NCI-H2227 (cell line): ENCODE measurements at regions not wholly inside any gene's neighbourhood (a gene's known extent, or its start where the extent isn't known, plus 50 kb on each side); places are given as distances from the start of the nearest gene placed in this dataset.

Experiments used
- DNase-seq: peaks from one replicate; lab custom pipeline; 2025; ENCODE audit not compliant: unreplicated experiment; lab: John Stamatoyannopoulos, UW

DNA sequence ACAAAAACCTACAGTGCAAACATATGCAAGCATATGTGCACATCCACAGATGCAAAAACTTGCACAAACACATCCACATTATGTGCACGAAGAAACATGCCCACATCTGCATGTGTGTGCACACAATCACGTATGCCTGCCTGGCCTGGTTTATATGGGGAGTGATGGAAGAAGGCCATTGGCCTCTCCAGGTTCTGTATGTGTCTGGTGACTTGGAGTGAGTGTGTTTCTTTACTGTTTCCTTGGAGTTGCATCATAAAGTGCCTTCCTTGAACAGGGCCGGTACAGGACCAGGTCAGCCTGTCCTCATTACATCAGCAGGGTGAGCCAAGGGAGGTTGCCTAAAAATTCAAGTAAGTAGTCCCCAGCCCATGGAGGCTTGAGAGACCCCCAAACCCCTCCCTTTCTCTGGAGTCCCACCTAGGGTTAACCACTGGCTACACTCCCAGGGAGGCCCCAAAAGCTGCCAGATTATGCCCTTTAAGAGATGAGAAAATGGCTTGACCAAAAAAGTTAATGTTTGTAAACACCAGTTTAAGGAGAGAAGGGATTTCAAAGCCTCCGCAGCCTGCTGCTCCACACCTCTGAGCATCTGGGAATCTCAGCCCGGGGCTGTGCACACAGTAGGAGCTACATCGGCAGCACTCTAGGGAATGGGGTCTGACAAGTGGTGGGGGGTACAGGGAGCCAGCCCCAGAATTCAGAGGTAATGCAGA is 140.8 kb downstream of the VEGFA start:
- DNase-seq: no peak

DNA sequence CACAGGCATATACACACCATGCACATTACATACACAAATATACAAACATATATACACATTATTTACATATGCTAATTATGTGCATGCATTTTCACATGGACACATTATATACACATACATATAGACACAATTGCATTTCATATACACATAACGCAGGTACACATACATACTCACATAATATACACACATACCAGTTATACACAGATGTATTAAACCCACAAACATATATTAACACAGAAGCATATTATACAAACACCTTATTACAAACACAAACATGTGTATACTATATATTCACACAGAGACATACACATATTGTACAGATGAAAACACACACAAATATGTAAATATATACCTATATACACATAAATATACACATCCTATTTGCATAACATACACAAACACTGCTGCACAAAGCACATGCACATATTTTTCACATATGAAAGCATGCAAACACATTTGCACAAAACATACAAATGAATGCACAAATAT is 140.2 kb downstream of the VEGFA start:
- DNase-seq: no peak

DNA sequence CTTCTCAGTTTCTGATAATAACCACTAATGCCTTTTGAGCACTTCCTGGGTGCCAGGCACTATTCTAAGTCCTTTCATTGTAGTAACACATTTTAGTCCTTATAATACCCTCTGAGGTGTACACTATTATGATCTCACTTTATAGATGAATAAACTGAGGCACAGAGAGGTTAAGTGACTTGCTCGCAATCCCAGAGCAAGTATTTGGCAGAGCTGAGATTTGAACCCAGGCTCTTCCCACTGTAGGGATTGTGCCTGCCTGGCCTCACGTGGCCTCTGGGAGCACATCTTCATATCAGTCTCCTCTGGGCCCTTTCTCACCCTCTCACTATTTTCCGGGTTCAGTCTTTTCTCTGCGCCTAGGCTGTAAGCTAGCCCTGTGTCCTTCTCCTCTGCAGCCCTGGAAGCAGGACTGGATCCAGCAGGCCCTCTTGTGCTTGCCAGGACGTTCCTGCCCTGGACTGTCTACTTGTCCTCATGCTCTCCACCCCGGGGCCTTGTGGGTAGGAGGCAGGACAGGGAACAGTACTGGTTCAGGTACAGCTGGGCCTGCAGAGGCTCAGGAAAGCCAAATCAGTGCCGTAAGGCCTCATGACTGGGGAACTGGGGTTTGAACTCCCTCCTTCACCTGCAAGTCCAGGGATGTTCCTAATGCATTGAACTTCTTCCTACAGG is 139.6 kb downstream of the VEGFA start:
- DNase-seq: no peak

DNA sequence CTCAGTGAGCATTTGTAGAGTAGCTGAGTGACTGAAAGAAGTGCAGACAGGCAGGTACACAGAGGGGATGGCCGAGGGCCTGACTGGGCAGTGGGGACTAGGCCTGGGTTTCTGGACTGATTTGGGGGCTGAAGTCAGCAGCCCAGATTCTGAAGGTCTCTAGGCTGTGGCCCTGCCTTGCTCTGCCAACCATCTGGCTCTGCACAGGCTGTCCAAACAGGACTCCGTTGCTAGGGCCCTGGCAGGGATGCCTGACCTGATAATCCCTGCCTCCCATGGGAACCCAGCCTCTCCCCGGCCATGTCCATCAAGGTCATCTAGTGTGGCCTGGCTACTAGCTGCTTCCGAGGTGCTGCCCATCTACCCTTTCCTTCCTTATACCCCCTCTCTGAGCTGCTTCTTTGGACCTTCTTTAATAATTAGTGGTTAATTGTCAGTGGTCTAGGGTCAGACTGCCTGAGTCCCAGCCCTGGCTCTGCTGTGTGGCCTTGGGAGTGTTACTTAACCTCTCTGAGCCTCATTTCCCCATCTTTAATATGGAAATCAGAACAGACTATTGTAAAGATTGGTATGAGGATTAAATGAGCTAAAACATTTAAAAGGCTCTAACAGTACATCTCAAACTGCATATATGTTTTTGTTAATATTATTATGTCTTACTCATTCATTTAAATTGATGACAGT is 137.9 kb downstream of the VEGFA start:
- DNase-seq: no peak

DNA sequence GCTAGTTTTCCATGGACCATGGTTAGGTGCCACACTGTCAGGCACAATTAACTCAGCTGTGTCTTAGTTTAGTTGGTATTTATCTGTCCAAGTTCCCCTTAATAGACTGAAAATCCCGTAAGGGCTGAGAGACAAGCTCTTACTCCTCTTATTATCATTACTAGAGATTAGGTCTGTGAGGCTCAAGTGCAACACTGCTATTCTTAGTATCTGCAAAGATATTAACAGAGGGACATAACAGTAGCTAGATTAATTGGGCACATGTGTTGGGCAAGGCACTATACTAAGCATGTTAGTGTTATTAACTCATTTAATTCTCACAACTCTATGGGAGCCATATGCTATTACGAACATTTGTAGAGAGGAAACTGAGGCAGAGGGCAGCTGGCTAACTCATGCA is 137.3 kb downstream of the VEGFA start:
- DNase-seq: no peak

DNA sequence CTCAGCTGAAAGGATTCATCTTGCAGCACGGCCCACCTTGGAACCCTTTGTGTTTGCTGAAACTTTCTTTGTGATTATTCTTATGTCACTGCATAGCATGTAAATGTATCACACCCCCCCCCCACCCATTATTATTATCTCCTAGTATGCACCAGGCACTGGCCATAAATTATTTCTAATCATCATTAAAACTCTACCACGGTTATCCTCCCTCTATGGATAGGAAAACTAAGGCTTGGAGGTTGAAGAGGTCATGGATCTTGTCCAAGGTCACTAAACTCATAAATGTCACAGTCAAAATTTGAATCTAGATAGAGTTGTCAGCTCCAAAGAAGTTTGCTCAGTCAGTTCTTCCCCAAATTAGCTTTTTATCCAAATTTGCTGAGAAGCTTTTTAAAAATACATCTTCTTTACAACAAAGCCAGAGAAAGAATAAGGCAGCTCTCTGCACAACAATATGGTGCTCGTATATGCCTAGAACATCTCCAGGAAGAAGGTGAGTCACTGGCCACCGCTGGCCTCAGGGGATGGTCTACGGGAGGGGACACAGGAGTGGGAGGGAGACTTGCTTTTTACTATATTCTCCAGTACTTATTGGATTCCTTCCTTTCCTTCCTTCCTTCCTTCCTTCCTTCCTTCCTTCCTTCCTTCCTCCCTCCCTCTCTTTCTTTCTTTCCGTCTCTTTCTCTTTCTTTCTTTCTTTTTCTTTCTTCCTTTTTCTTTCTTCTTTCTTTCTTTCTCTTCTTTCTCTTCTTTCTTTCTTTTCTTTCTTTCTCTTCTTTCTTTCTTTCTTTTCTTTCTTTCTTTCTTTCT is 134.5 kb downstream of the VEGFA start:
- DNase-seq: no peak

DNA sequence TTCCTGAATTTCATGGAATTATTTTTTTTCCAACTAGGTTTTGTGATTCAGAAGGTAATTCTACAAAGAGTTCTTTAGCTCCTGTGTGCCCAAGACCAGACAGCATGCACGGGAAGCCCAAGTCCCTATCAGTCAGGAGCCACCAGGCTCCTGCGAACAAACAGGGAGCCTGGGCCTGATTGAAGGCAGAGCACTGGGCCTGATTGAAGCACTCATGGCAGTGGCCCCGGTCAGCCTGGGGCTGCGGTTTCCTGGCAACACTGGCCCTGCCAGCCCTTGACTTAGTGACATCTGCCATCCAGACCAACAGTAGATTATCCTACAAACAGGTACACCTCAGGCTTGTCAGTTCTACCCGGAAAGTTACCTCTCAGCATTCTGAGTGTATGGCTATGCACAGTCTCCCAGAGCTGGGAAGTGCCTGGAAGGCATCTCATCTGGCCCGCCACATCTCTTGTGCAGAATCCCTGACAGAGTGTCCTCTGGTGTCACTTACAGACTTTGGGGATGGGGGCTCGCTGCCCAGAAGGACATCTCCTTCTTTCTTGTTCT is 133.8 kb downstream of the VEGFA start:
- DNase-seq: no peak

DNA sequence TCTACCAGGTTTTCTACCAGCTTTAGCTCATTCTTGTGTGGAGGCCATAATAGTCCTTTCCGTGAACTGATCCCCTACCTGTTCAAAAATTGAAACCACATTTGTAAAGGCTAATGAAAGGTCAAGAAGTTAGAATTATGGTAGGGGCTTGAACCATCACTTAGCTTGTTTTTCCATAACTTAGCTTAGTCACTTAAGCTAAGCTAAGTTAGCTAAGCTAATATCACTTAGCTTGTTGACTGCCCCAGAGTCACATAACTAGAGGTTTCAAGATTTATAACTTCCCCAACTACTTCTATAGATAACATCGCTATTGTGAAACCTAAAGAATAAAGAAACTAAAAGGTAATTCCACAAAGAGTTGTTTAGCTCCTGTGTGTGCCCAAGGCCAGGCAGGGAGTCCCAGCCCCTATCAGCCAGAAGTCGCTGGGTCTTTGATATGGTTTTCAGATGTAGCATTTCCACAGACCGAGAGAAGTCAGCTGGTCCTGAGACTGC is 131.8 kb downstream of the VEGFA start:
- DNase-seq: no peak

DNA sequence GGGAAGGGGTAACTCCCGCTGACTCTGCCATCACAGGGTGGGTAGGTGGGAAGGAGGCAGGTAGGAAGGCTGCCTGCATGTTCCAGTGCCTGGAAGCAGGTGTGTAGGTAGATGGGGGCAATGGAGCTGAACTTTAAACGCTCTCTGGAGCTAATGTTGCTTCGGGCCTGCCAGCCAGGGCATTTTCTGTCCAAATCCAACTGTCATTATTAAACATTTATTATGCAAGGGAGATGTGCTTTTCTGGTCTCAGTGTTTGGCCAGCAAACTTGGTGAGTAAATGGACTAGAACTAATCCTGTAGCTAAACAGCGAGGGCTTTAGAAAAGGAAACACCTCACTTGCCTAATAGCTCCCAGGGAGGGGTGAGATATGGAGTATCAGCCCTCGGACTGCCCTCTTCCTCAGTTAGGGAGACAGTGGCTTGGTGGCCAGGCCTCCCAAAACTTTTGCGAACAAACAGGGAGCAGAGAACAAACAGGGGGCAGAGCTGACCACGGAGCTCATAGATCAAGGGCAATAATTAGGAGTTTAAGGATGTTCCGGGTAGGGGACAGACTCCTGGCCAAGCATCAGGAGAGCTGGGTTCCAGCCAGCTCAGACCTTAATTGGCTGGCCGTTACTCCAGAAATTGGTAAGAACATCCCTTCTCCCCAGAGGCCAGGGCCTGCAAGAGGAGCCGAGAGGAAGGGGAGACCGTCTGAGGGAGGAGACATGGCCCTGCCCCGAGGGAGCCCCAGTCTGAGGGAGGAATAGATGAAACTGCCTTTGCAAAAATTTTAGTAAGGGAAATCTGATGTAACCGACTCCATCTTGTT is 131.1 kb downstream of the VEGFA start:
- no peak for DNase-seq

DNA sequence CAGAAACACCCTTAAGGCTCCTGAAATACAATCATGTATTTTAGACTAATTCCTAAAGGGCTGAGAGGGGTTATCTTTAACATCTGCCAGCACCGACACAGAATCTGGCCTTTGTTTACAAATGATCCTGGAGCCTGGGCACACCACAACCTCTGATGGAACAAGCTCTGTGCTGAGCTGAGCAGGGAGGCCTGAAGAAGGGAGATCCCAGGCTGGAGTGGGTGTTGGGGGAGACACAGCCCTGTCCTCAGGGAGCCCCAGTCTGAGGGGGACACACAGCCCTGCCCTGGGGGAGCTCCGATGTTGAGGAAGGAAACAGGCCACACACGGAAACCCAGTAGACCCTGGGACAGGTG is 130.5 kb downstream of the VEGFA start:
- no peak for DNase-seq

DNA sequence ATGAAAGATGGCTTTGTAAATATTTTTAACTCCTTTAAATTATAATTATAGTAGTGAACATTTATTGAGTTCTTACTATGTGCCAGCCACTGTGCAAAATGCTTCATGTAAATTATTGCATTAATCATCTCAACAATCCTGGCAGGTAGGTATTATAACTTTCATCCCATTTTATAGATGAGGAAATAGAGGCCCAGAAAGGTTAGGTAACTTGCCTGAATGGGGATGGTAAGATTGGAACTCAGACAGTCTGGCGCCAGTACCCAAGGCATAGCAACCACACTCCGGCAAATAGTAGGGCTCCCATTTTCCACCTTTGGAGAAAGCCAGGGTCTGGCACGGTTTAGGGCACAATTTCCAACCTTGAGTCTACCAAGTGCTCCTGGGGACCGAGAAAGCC is 129.8 kb downstream of the VEGFA start:
- DNase-seq: no peak

DNA sequence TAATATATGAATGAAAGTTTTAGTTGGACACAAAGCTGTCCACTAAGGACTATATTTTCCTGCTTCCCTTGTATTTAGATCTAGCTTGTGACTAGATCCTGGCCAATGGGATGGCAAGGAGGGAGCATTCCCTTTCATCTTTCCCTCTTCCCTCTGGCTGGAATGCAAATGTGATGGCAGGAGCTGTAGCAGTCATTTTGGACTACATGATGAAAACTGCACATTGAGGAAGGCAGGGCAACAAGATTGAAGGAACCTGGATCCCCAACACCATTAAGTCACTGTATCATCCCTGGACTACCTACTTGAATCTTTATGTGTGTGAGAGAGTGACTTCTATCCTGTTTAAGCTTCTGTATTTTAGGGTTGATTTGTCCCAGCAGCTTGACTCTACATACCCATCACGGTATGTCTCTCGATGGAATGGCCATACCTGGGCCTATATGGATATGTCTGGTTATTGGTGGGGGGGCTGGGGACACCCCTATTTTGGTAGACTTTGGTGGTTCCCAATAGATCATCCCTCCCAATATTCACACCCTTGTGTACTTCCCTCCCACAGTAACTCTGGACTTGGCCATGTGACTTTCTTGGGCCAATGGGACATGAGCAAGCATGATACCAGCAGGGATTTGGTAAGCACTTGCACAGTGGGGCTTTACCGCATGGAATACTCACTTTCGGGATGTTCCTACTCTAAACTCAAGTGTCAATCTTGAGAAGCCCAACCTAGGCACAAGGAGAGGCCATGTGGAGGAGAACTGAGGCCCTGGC is 128.5 kb downstream of the VEGFA start:
- DNase-seq: no peak

DNA sequence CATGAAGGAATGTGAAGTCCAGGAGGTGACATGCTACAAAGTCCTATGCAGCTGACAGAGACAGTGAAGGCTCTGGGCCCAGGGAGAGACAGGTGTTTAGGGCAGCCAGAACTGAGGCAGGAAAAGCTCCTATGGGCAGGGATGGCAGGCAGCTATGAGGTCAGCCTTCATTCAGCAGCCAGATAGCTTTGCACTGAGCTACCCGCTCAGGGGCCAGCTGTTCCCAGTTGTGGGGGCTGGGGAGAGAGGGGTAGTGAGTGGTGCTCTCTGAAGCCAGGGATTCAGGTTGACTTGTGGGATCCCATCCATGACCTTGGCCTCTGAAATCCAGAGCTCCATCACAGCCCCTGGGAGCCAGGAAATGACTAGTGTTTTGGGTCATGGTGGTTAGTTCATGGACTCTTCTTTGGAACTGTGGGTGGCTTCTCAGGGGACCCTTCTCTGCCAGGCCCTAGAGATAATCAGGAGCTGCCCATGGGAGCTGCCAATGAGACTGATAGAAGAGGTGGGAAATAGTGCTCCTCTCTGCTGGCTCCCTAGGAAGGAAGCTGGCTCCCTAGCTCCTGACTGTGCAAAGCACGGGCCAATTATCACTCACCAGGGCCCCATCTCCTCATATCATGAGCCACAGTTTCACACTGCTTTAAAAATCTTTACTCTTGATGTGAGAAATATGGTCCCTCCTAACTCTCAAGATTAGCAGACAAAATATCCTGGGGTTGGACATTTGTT is 127.7 kb downstream of the VEGFA start:
- DNase-seq: no peak

DNA sequence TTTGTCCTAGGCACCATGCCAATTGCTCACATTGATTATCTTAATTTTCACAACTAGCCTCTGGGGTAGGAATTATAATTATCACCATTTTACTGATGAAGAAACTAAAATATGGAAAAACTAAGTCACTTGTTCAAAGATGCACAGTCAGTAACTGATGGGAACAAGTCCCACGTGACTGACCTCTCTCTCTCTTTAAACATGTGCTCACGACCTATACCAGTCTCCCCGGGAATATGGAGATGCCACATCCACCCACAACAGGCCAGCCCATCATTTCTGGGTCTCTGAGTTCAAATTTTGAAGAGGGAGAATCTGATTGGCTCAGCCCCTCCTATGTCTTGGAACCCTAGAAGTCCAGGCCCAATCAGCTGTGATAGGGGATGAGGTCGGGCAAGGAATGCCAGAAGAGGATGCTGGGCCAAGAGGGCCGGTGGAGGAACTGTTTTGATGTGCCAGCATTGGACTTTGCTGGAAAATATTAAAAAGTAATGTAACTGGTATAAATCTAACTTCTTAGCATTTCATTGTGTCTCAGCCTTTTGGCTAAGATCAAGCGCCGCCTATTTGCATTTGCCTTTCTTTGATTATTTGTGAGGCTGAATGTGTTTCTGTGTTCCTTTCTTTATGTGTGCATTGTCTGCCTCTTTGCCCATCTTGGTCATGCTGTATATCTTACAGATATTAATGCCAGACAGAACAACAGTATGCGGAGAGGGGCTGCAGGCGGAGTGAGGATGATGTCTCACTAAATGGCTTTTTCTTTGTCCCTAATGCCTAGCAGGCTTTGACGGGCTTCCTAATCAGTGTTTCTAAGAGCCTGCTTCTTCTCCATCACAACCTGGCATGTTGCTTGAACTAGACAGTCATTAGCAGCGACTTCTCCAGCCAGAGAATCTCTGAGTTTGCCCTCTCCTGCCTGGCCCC is 126.6 kb downstream of the VEGFA start:
- DNase-seq: no peak

DNA sequence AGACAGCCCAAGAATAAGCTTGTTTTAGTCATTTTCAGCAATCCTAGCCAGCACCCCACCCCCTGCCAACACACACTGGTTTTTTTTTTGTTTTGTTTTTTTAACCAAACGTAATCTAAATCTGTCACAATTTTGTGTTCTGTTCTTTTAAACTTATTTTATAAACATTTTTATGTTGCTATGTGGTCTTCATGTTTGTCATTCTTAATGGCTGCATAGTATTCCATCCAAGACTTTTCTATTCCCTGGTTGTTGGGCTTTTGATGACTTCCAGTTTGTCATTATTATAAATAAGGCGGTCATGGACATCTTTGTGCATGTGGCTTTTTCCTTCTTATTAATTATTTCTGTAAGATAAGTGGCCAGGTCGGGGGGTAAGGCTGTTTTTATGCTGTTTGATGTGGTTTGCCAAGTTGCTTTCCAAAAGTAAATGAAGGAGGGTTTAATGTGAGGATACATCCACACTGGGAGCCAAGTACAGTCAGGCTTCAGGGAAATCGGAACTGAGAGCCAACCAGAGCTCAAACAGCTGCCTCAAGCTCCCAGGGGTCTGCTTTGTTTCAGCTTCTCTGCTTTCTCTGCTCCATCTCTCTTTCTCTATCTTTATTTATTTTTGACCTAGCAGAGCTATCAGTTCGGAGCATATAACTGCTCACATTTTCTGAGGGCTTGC is 125.8 kb downstream of the VEGFA start:
- no peak for DNase-seq

DNA sequence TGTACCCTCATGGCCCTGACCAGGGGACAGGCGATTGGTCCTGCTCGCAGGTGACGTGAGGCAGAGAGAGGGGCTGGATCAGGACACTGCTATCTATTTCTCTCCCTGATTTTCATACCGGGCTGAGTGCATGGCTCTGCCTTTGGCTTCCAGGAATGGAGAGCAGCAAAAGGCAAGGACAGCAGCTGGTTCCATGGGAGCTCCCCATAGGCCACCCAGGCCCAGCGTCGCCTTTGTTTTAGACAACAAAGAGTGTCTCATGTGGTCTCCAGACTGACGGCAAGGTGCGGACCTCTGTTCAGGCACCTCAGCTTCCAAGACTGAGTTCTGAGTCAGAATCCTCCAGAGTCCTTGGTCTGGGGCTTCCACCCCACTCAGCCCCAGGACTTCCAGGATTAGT is 123.1 kb downstream of the VEGFA start:
- DNase-seq: no peak
